Osteoblast (primary cell): ENCODE measurements at regions not wholly inside any gene's neighbourhood (a gene's known extent, or its start where the extent isn't known, plus 50 kb on each side); places are given as distances from the start of the nearest gene placed in this dataset.

Source experiments
- DNase-seq: peaks from one replicate; pipeline ENCODE4 v3.0.0; 2011; ENCODE audit warnings: low spot score, mixed read lengths; ENCODE audit not compliant: insufficient read length; ENCODE audit errors: missing footprints
- H2AFZ ChIP-seq: 2 replicates; pipeline ENCODE4 v1.6.0; 2011; ENCODE audit warnings: mild to moderate bottlenecking, low read length
- H3K27ac ChIP-seq: 2 replicates; pipeline ENCODE4 v1.5.1; 2011; ENCODE audit warnings: mild to moderate bottlenecking, low read depth, low read length, moderate library complexity
- H3K27me3 ChIP-seq: 2 replicates; pipeline ENCODE4 v1.6.0; 2012; ENCODE audit warnings: mild to moderate bottlenecking, control low read depth, inconsistent platforms, low read length, moderate library complexity; ENCODE audit not compliant: insufficient read depth
- H3K36me3 ChIP-seq: 2 replicates; pipeline ENCODE4 v1.5.1; 2011; ENCODE audit warnings: mild to moderate bottlenecking, low read length, control low read depth, moderate library complexity; ENCODE audit not compliant: insufficient read depth
- H3K4me1 ChIP-seq: 2 replicates; pipeline ENCODE4 v1.5.1; 2011; ENCODE audit warnings: mild to moderate bottlenecking, low read length, control low read depth, moderate library complexity; ENCODE audit not compliant: insufficient read depth
- H3K4me2 ChIP-seq: 2 replicates; pipeline ENCODE4 v1.6.0; 2011; ENCODE audit warnings: mild to moderate bottlenecking, low read length; ENCODE audit not compliant: insufficient read depth
- H3K4me3 ChIP-seq: fragments of 200-600 bp; sonication (generic); 3 replicates; pipeline ENCODE4 v1.5.1; 2012; ENCODE audit warnings: mild to moderate bottlenecking, low read length, inconsistent platforms; ENCODE audit not compliant: insufficient read depth
- H3K79me2 ChIP-seq: 2 replicates; pipeline ENCODE4 v1.6.0; 2012; ENCODE audit warnings: mild to moderate bottlenecking, low read length, control low read depth, inconsistent platforms; ENCODE audit not compliant: insufficient read depth
- H3K9me3 ChIP-seq: 2 replicates; pipeline ENCODE4 v1.5.1; 2011; ENCODE audit warnings: low read depth, low read length, control low read depth
- H4K20me1 ChIP-seq: 2 replicates; pipeline ENCODE4 v1.6.0; 2012; ENCODE audit warnings: mild to moderate bottlenecking, low read length, control low read depth; ENCODE audit not compliant: insufficient read depth
- CTCF ChIP-seq: IDR thresholded peaks from 2 replicates; pipeline ENCODE4 v1.5.1; 2011; ENCODE audit warnings: mild to moderate bottlenecking, low read depth, low read length, moderate library complexity; ENCODE audit errors: extremely low read depth

- no peaks in the 10 kb centered on the region for H3K9me3 ChIP-seq
- no peak overlapping the region for H3K4me2 ChIP-seq
- H3K27me3 ChIP-seq, result no peaks in the 10 kb centered on the region
- no peaks in the 10 kb centered on the region for H4K20me1 ChIP-seq
- peak; percentile 21 for DNase-seq
- H2AFZ ChIP-seq, result no peak overlapping the region
- no peak overlapping the region for H3K4me3 ChIP-seq
- H3K36me3 ChIP-seq, result no peaks in the 10 kb centered on the region
- H3K4me1 ChIP-seq, result peaks cover 4% of the 10 kb centered on the region
- H3K27ac ChIP-seq, result no peak overlapping the region
- H3K79me2 ChIP-seq, result no peaks in the 10 kb centered on the region
- peak; percentile 30 for TF ChIP-seq CTCF
Observed at GRCh38 chr6:112618849-112619248, 271.7 kb downstream of the RFPL4B start.

- peaks cover 4% of the 10 kb centered on the region for H3K4me1 ChIP-seq
- H3K79me2 ChIP-seq, result no peaks in the 10 kb centered on the region
- H3K27me3 ChIP-seq, result no peaks in the 10 kb centered on the region
- DNase-seq, result peak; percentile 17
- peak overlapping the region; percentile 36 for H2AFZ ChIP-seq
- H3K36me3 ChIP-seq, result no peaks in the 10 kb centered on the region
- H3K27ac ChIP-seq, result no peak overlapping the region
- no peak overlapping the region for H3K4me2 ChIP-seq
- no peak for TF ChIP-seq CTCF
- H4K20me1 ChIP-seq, result no peaks in the 10 kb centered on the region
- H3K4me3 ChIP-seq, result no peak overlapping the region
- no peaks in the 10 kb centered on the region for H3K9me3 ChIP-seq
Observed at GRCh38 chr6:112620812-112621569, 273.9 kb downstream of the RFPL4B start.

GRCh38 chr6:112622036-112622435, 274.9 kb downstream of the RFPL4B start:
- Histone ChIP-seq H3K27ac (no peak overlapping the region), H3K27me3 (no peaks in the 10 kb centered on the region), H2AFZ (no peak overlapping the region), H4K20me1 (no peaks in the 10 kb centered on the region), H3K9me3 (no peaks in the 10 kb centered on the region), H3K36me3 (no peaks in the 10 kb centered on the region), H3K4me3 (no peak overlapping the region), H3K79me2 (no peaks in the 10 kb centered on the region), H3K4me2 (no peak overlapping the region), H3K4me1 (peaks cover 9% of the 10 kb centered on the region)
- no peak for DNase-seq
- TF ChIP-seq CTCF, result no peak

- no peaks in the 10 kb centered on the region for H3K27me3 ChIP-seq
- H3K79me2 ChIP-seq, result no peaks in the 10 kb centered on the region
- peak overlapping the region; percentile 2 for H3K27ac ChIP-seq
- H3K9me3 ChIP-seq, result no peaks in the 10 kb centered on the region
- no peak overlapping the region for H3K4me3 ChIP-seq
- H2AFZ ChIP-seq, result peak overlapping the region; percentile 79
- H4K20me1 ChIP-seq, result no peaks in the 10 kb centered on the region
- no peak for TF ChIP-seq CTCF
- H3K4me1 ChIP-seq, result peaks cover 4% of the 10 kb centered on the region
- H3K36me3 ChIP-seq, result no peaks in the 10 kb centered on the region
- H3K4me2 ChIP-seq, result no peak overlapping the region
- DNase-seq, result peak; percentile 83
Observed at GRCh38 chr6:112626468-112627082, 279.4 kb downstream of the RFPL4B start.
